Omental fat pad (tissue), 3 donors: ENCODE measurements at regions not wholly inside any gene's neighbourhood (a gene's known extent, or its start where the extent isn't known, plus 50 kb on each side); places are given as distances from the start of the nearest gene placed in this dataset.

Experiments
- ATAC-seq: fragments of 150-250 bp; one replicate; pipeline ENCODE4 v1.9.1; 2016; ENCODE audit warnings: mild to moderate bottlenecking, moderate library complexity; ENCODE audit not compliant: low FRiP score
- DNase-seq: peaks from one replicate; pipeline ENCODE4 v3.0.0-alpha.2; 2019; ENCODE audit warnings: low spot score
- CTCF ChIP-seq, 3 donors: fragments of 450-650 bp; IDR thresholded peaks; one replicate each; pipeline ENCODE4 v1.5.1; 2016 to 2017; ENCODE audit warnings: antibody characterized with exemption in 3 of 3, mild to moderate bottlenecking in 3 of 3, moderate library complexity in 2 of 3

GRCh38 chr5:167709625-167710024 is 581.8 kb upstream of the WWC1 start:
- ATAC-seq (no peak), DNase-seq (no peak)
- no peak for TF ChIP-seq CTCF (IDR thresholded peaks at IDR 0.05)

GRCh38 chr5:167710444-167711073 is 580.9 kb upstream of the WWC1 start:
- no peak for TF ChIP-seq CTCF (IDR thresholded peaks at IDR 0.05)
- ATAC-seq (no peak), DNase-seq (no peak)

- ATAC-seq (no peak), DNase-seq (no peak)
- TF ChIP-seq CTCF (IDR thresholded peaks at IDR 0.05) = no peak
Measured at GRCh38 chr5:167712986-167713585, 578.4 kb upstream of the WWC1 start.

GRCh38 chr5:167713896-167714295 is 577.5 kb upstream of the WWC1 start:
- no peak for TF ChIP-seq CTCF (IDR thresholded peaks at IDR 0.05)
- ATAC-seq (no peak), DNase-seq (no peak)

GRCh38 chr5:167716126-167716775 is 575.2 kb upstream of the WWC1 start:
- DNase-seq (no peak), ATAC-seq (no peak)
- TF ChIP-seq CTCF (IDR thresholded peaks at IDR 0.05) = no peak

- ATAC-seq (no peak), DNase-seq (no peak)
- no peak for TF ChIP-seq CTCF (IDR thresholded peaks at IDR 0.05)
Measured at GRCh38 chr5:167720259-167720658, 571.2 kb upstream of the WWC1 start.
